ENCODE measurements at regions not wholly inside any gene's neighbourhood (a gene's known extent, or its start where the extent isn't known, plus 50 kb on each side); places are given as distances from the start of the nearest gene placed in this dataset.
"Not testable (repeated sequence)": the region's sequence is repeated elsewhere in the genome, so short reads cannot be mapped to it uniquely, and the experiment has no call there.

GRCh38 chr3:14272959-14273560 lies 94.4 kb downstream of the LSM3 start:
- DNase-seq (ENCODE audit: low read depth), result not testable (repeated sequence)

- no peak for DNase-seq (ENCODE audit: low read depth)
Observed at GRCh38 chr3:14273901-14274611, 95.4 kb downstream of the LSM3 start.

GRCh38 chr3:14274612-14274936 lies 96.0 kb downstream of the LSM3 start:
- DNase-seq (ENCODE audit: low read depth), result no peak

GRCh38 chr3:14274999-14275961 lies 96.7 kb downstream of the LSM3 start:
- no peak for DNase-seq (ENCODE audit: low read depth)

- DNase-seq (ENCODE audit: low read depth), result no peak
Observed at GRCh38 chr3:14275962-14276909, 97.6 kb downstream of the LSM3 start.

GRCh38 chr3:14277557-14277956 lies 98.9 kb downstream of the LSM3 start:
- no peak for DNase-seq (ENCODE audit: low read depth)

- no peak for DNase-seq (ENCODE audit: low read depth)
Observed at GRCh38 chr3:14278265-14278798, 99.7 kb downstream of the LSM3 start.

GRCh38 chr3:14278799-14279625 lies 100.4 kb downstream of the LSM3 start:
- DNase-seq (ENCODE audit: low read depth), result no peak

- no peak for DNase-seq (ENCODE audit: low read depth)
Observed at GRCh38 chr3:14279626-14280061, 101.0 kb downstream of the LSM3 start.

GRCh38 chr3:14280326-14280725 lies 101.7 kb downstream of the LSM3 start:
- DNase-seq (ENCODE audit: low read depth), result no peak

- DNase-seq (ENCODE audit: low read depth), result no peak
Observed at GRCh38 chr3:14281053-14281452, 102.4 kb downstream of the LSM3 start.

- no peak for DNase-seq (ENCODE audit: low read depth)
Observed at GRCh38 chr3:14282001-14282705, 103.5 kb downstream of the LSM3 start.

GRCh38 chr3:14282706-14283075 lies 104.1 kb downstream of the LSM3 start:
- DNase-seq (ENCODE audit: low read depth), result no peak

GRCh38 chr3:14283092-14283812 lies 104.6 kb downstream of the LSM3 start:
- DNase-seq (ENCODE audit: low read depth), result no peak

GRCh38 chr3:14283813-14284438 lies 105.3 kb downstream of the LSM3 start:
- DNase-seq (ENCODE audit: low read depth), result no peak

GRCh38 chr3:14284694-14285547 lies 106.3 kb downstream of the LSM3 start:
- no peak for DNase-seq (ENCODE audit: low read depth)

GRCh38 chr3:14285548-14285925 lies 106.9 kb downstream of the LSM3 start:
- DNase-seq (ENCODE audit: low read depth), result no peak

Data from fibroblast of gingiva (primary cell).